Natural killer cell (primary cell): ENCODE measurements at regions not wholly inside any gene's neighbourhood (a gene's known extent, or its start where the extent isn't known, plus 50 kb on each side); places are given as distances from the start of the nearest gene placed in this dataset.

Source experiments
- ATAC-seq, 3 donors: fragments of 150-1000 bp in 2 of 3; fragments of 200-7000 bp in 1 of 3; cut with Tn5 transposase; 1 replicate in 1 of 3; 2 replicates in 2 of 3; pipeline ENCODE4 v1.10.0; 2021; ENCODE audit warnings: mild to moderate bottlenecking in 2 of 3, moderate library complexity in 2 of 3
- DNase-seq, 2 donors: peaks; one replicate each; pipeline versions ENCODE4 v3.0.0 to v3.0.0-alpha.2; 2013 to 2021; ENCODE audit warnings: mixed read lengths in 1 of 2
- H3K27ac ChIP-seq: one replicate; pipeline ENCODE4 v1.5.1; 2013; ENCODE audit warnings: mild to moderate bottlenecking, low read length
- H3K27me3 ChIP-seq: one replicate; pipeline ENCODE4 v1.6.1; 2013; ENCODE audit warnings: low read length; ENCODE audit not compliant: control insufficient read depth, insufficient read depth
- H3K36me3 ChIP-seq: one replicate; pipeline ENCODE4 v1.6.1; 2013; ENCODE audit warnings: low read length; ENCODE audit not compliant: control insufficient read depth, insufficient read depth
- H3K4me1 ChIP-seq: one replicate; pipeline ENCODE4 v1.6.1; 2013; ENCODE audit warnings: low read length; ENCODE audit not compliant: control insufficient read depth, insufficient read depth
- H3K4me3 ChIP-seq: one replicate; pipeline ENCODE4 v1.5.1; 2013; ENCODE audit warnings: low read length
- H3K9me3 ChIP-seq: one replicate; pipeline ENCODE4 v1.6.1; 2013; ENCODE audit warnings: low read length; ENCODE audit not compliant: control insufficient read depth, insufficient read depth
- H3K27ac Mint-ChIP-seq, 2 donors: one replicate each; pipeline ENCODE4 v1.8.0; 2022; ENCODE audit warnings: mild to moderate bottlenecking in 2 of 2, mixed read lengths in 2 of 2, moderate library complexity in 1 of 2
- H3K27me3 Mint-ChIP-seq, 2 donors: one replicate each; pipeline ENCODE4 v1.8.0; 2022; ENCODE audit warnings: low read depth in 2 of 2, mixed read lengths in 2 of 2
- H3K36me3 Mint-ChIP-seq: one replicate; pipeline ENCODE4 v1.8.0; 2022; ENCODE audit warnings: mixed read lengths
- H3K4me1 Mint-ChIP-seq, 2 donors: one replicate each; pipeline ENCODE4 v1.8.0; 2022; ENCODE audit warnings: mixed read lengths in 2 of 2
- H3K4me3 Mint-ChIP-seq: one replicate; pipeline ENCODE4 v1.8.0; 2022; ENCODE audit warnings: mild to moderate bottlenecking, moderate library complexity, mixed read lengths
- H3K9me3 Mint-ChIP-seq, 2 donors: one replicate each; pipeline ENCODE4 v1.8.0; 2022; ENCODE audit warnings: mixed read lengths in 2 of 2
- WGBS: methylation state at CpG from one replicate; pipeline ENCODE4 v1.1.7; 2013; ENCODE audit warnings: missing lambda C conversion rate; ENCODE audit not compliant: insufficient coverage; 5-methylcytosine and 5-hydroxymethylcytosine counted together
- intact Hi-C: fragments of 100-400 bp; cut with micrococcal nuclease; formaldehyde crosslinking; loops from one replicate; pipeline ENCODE4 v1.14.2; 2022
- TF ChIP-seq, protein P1 (sequence below): fragments of 200-600 bp; IDR thresholded peaks from one replicate; pipeline ENCODE4 v1.8.0; 2022; ENCODE audit warnings: antibody characterized with exemption

DNA sequence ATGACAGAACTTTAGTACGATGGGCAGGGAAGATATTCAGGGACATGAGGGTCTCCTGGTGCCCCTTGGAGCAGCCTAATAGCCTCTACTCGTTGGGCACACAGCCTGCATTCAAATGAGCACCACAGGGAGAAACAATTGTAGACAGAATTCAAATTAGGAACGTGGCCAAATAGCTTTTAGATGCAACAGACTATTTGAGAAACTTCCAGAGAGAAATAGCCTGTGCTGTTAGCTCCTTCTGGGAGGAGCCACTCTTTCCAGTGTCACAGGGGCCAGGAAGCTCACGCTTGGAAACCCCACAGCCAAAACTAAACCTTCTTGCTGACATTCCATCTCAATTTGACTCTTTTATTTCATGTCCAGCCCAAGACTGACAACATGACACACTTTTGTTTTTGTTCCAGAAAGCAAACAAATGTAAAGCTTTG is 114.5 kb downstream of the RPAP3 start:
- Histone ChIP-seq H3K4me3 (no peak overlapping the region), H3K36me3 (no peaks in the 10 kb centered on the region), H3K27ac (no peak overlapping the region), H3K27me3 (no peaks in the 10 kb centered on the region), H3K9me3 (no peaks in the 10 kb centered on the region), H3K4me1 (no peaks in the 10 kb centered on the region)
- Mint-ChIP-seq H3K27ac (no peak overlapping the region), H3K36me3 (no peaks in the 10 kb centered on the region), H3K4me1 (no peaks in the 10 kb centered on the region), H3K27me3 (peaks cover 6 to 10% of the 10 kb centered on the region in 2 donors), H3K9me3 (no peaks in the 10 kb centered on the region), H3K4me3 (no peak overlapping the region)
- TF ChIP-seq, protein P1, sequence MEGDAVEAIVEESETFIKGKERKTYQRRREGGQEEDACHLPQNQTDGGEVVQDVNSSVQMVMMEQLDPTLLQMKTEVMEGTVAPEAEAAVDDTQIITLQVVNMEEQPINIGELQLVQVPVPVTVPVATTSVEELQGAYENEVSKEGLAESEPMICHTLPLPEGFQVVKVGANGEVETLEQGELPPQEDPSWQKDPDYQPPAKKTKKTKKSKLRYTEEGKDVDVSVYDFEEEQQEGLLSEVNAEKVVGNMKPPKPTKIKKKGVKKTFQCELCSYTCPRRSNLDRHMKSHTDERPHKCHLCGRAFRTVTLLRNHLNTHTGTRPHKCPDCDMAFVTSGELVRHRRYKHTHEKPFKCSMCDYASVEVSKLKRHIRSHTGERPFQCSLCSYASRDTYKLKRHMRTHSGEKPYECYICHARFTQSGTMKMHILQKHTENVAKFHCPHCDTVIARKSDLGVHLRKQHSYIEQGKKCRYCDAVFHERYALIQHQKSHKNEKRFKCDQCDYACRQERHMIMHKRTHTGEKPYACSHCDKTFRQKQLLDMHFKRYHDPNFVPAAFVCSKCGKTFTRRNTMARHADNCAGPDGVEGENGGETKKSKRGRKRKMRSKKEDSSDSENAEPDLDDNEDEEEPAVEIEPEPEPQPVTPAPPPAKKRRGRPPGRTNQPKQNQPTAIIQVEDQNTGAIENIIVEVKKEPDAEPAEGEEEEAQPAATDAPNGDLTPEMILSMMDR: no peak
- DNase-seq (no peak), ATAC-seq (no peak)
- WGBS: 72% methylated on average over 4 of the region's 4 CpGs
- intact Hi-C loops: no loop called here

DNA sequence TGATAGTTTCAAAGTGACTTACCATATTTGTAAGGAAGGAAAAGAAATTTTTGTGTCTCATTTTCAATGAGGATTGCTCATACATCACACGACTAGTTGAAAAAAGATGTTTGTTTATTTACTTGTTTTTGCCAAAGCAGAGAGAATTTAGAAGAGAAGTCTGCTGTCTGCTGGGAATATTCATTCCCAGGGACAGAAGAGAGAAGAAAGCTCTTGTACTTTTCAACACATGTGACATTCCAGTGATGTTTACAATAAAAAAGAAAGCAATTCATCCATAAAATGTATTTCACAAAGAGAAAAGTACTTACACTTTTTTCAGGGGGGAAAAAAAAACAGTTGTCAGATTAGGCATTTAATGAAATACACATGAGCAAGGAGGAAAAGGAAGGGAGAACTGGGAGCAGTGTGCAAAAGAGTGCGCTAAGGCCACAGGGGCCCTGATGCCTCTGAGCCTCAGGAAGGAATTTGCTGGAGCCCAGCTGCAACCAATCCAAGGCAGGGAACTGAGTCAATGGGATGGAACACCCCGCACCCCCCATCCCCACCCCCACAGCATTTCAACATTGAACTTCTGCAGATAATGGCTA is 115.0 kb downstream of the RPAP3 start:
- Histone ChIP-seq H3K27ac (no peak overlapping the region), H3K27me3 (no peaks in the 10 kb centered on the region), H3K36me3 (no peaks in the 10 kb centered on the region), H3K9me3 (no peaks in the 10 kb centered on the region), H3K4me1 (no peaks in the 10 kb centered on the region), H3K4me3 (no peak overlapping the region)
- Mint-ChIP-seq H3K9me3 (no peaks in the 10 kb centered on the region), H3K4me3 (no peak overlapping the region), H3K4me1 (no peaks in the 10 kb centered on the region), H3K36me3 (no peaks in the 10 kb centered on the region), H3K27me3 (peaks cover 6 to 10% of the 10 kb centered on the region in 2 donors), H3K27ac (no peak overlapping the region)
- TF ChIP-seq, protein P1: no peak
- intact Hi-C loops: no loop called here
- no peak for DNase-seq
- 68% methylated on average over 3 of the region's 3 CpGs for WGBS
- ATAC-seq: no peak

DNA sequence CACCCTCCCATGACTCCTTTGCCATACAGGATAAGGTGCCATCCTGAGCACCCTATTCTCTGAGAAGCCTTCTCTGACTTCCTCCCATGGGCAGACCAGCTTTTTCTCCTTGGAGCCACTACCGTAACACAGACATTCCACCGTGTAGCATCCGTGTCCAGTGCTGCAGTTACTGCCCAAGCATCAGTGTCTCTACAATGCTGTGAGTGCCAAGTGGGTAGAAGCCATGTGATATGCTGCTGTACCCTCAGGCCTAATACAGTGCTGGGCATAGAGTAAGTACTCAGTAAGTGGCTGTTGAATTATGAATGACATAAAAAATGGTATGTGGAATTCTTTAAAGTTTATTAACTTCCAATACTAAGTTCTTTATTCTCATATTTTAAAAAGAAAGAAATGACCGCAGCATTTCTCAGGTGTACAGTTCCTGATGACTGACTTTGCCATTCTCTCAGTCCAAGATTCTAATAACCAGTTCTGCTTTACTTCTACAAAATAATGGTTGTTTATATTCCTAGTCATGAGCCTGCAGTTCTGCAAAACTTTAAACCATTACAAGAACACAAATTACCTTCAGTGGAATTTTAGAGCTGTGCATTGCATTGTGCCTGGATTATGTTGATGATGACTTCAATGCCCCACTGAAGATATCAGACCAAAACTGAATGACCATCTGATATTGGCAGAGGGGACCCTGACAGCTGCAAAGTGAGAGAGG is 118.7 kb downstream of the RPAP3 start:
- DNase-seq (no peak), ATAC-seq (no peak)
- no peaks in the 10 kb centered on the region for H3K4me1 ChIP-seq
- H3K4me3 ChIP-seq: no peak overlapping the region
- Mint-ChIP-seq H3K9me3 (no peaks in the 10 kb centered on the region), H3K4me3 (no peak overlapping the region), H3K36me3 (no peaks in the 10 kb centered on the region), H3K27ac (no peak overlapping the region), H3K4me1 (no peaks in the 10 kb centered on the region), H3K27me3 (peaks cover 15 to 22% of the 10 kb centered on the region in 2 donors)
- H3K27ac ChIP-seq: no peak overlapping the region
- H3K27me3 ChIP-seq: no peaks in the 10 kb centered on the region
- 99% methylated on average over 4 of the region's 4 CpGs for WGBS
- no peaks in the 10 kb centered on the region for H3K36me3 ChIP-seq
- intact Hi-C loops: no loop called here
- TF ChIP-seq, protein P1: no peak
- no peaks in the 10 kb centered on the region for H3K9me3 ChIP-seq
